Right lobe of liver (tissue), 4 donors: ENCODE measurements at regions not wholly inside any gene's neighbourhood (a gene's known extent, or its start where the extent isn't known, plus 50 kb on each side); places are given as distances from the start of the nearest gene placed in this dataset.

ENCODE experiments used
- POLR2A ChIP-seq: fragments of 450-650 bp; IDR thresholded peaks from one replicate; pipeline ENCODE4 v1.6.1; 2017; ENCODE audit warnings: antibody characterized with exemption, mild to moderate bottlenecking
- TF ChIP-seq, protein P1 (sequence below), 4 donors: fragments of 200-600 bp in 3 of 4; fragments of 450-650 bp in 1 of 4; IDR thresholded peaks; one replicate each; pipeline versions ENCODE4 v1.5.1 to v1.8.0; 2016 to 2022; ENCODE audit warnings: antibody characterized with exemption in 4 of 4, mild to moderate bottlenecking in 2 of 4
- donor health status: DM: no; HTN: no; CAD: no.
- donor health status: DM: no; HTN: no; CAD: no.
- donor health status: DM: no; HTN: yes; CAD: no.

DNA sequence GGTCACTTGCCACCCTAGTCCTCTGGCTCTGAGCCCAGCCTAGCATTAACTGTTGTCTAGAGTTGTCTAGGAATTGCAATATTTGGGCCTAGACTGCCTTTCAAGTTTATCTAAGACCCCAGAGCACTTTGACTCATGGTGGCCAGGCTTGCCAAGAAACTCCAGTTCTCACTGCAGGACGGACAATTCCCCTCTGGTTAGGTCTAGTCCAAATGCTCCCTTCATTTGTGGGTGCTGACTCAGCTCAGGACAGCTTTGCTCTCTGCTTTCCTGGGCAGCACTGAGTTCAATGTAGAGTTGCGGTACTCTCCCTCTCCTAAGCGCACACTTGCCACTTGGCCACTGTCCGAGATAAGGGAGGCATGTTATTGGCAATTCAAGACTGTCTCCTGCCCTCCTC lies 619.4 kb downstream of the TLE1 start:
- TF ChIP-seq, protein P1, sequence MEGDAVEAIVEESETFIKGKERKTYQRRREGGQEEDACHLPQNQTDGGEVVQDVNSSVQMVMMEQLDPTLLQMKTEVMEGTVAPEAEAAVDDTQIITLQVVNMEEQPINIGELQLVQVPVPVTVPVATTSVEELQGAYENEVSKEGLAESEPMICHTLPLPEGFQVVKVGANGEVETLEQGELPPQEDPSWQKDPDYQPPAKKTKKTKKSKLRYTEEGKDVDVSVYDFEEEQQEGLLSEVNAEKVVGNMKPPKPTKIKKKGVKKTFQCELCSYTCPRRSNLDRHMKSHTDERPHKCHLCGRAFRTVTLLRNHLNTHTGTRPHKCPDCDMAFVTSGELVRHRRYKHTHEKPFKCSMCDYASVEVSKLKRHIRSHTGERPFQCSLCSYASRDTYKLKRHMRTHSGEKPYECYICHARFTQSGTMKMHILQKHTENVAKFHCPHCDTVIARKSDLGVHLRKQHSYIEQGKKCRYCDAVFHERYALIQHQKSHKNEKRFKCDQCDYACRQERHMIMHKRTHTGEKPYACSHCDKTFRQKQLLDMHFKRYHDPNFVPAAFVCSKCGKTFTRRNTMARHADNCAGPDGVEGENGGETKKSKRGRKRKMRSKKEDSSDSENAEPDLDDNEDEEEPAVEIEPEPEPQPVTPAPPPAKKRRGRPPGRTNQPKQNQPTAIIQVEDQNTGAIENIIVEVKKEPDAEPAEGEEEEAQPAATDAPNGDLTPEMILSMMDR (IDR thresholded peaks at IDR 0.05) = no peak
- no peak for TF ChIP-seq POLR2A
